IMR-90 (cell line): ENCODE measurements at regions not wholly inside any gene's neighbourhood (a gene's known extent, or its start where the extent isn't known, plus 50 kb on each side); places are given as distances from the start of the nearest gene placed in this dataset.

Experiments
- CTCF ChIP-seq: conservative IDR thresholded peaks from 2 replicates; pipeline ENCODE4 v1.5.1; 2012; ENCODE audit warnings: mild to moderate bottlenecking, low read depth, low read length, improper control_type of control experiment
- RAD21 ChIP-seq: IDR thresholded peaks from 2 replicates; pipeline ENCODE4 v1.6.1; 2012; ENCODE audit warnings: low read length, improper control_type of control experiment

GRCh38 chr6:141470810-141471209 is 661.9 kb upstream of the GJE1 start:
- TF ChIP-seq RAD21, result no peak
- TF ChIP-seq CTCF, result no peak
